ENCODE measurements at regions not wholly inside any gene's neighbourhood (a gene's known extent, or its start where the extent isn't known, plus 50 kb on each side); places are given as distances from the start of the nearest gene placed in this dataset.

DNA sequence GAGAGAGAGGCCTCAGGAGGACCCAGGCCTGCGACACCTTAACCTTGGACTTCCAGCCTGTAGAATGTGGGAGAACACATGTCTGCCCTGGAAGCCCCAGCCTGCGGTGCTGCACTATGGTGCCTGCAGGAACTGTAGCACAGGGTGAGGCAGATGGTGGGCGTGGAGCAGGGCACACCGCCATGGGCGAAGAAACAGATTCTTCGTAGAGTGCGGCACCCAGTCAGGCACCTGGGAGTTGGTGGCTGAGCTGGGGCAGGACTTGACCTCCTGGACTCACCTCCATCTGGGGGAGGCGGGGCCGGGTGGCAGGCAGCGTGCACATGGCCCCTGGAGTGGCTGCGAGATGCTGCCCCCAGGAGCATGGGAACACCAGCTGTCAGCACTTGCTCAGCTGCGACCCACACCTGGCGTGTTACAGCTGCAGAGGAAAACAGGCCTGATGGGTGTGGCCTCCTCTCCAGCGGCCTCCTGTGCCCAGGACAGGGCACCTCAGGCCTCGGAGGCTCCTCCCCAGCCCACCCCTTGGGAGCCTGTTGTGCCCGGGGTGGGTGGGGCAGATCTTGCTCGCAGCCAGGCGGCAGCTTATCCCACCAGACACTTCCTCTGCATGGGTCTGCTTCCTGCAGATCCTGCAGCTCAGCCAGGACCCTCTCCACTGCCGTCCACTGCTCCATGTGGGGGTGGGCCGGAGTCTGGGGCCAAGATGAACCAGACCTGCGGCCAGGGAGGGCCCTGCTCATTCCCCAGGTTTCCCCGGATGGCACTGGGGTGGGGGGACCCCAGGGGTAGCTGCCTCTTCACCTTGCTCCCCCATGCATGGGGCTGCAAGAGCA is 80.4 kb downstream of the MYEOV start:
- TF ChIP-seq, protein P1, sequence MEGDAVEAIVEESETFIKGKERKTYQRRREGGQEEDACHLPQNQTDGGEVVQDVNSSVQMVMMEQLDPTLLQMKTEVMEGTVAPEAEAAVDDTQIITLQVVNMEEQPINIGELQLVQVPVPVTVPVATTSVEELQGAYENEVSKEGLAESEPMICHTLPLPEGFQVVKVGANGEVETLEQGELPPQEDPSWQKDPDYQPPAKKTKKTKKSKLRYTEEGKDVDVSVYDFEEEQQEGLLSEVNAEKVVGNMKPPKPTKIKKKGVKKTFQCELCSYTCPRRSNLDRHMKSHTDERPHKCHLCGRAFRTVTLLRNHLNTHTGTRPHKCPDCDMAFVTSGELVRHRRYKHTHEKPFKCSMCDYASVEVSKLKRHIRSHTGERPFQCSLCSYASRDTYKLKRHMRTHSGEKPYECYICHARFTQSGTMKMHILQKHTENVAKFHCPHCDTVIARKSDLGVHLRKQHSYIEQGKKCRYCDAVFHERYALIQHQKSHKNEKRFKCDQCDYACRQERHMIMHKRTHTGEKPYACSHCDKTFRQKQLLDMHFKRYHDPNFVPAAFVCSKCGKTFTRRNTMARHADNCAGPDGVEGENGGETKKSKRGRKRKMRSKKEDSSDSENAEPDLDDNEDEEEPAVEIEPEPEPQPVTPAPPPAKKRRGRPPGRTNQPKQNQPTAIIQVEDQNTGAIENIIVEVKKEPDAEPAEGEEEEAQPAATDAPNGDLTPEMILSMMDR (IDR thresholded peaks at IDR 0.05): no peak
- TF ChIP-seq EZH2 (IDR thresholded peaks at IDR 0.05): no peak
- TF ChIP-seq EZH2phosphoT487 (IDR thresholded peaks at IDR 0.05): no peak
